ENCODE measurements at regions not wholly inside any gene's neighbourhood (a gene's known extent, or its start where the extent isn't known, plus 50 kb on each side); places are given as distances from the start of the nearest gene placed in this dataset.

- Histone ChIP-seq H3K9me3 (ENCODE audit: low read length) (no peaks in the 10 kb centered on the region), H3K4me1 (ENCODE audit: insufficient read depth, low read length) (no peaks in the 10 kb centered on the region), H3K27me3 (ENCODE audit: control insufficient read depth in 1 of 2, insufficient read depth in 2 of 2, low read length in 2 of 2) (no peaks in the 10 kb centered on the region), H3K4me3 (replicated peaks in 1 of 3; ENCODE audit: insufficient read depth in 1 of 3, low read depth in 2 of 3, low read length in 3 of 3) (no peak overlapping the region), H3K36me3 (replicated peaks in 1 of 2; ENCODE audit: control insufficient read depth in 1 of 2, insufficient read depth in 2 of 2, low read length in 2 of 2) (no peaks in the 10 kb centered on the region), H2AFZ (ENCODE audit: low read length) (no peak overlapping the region), H4K20me1 (ENCODE audit: insufficient read depth, low read length) (no peaks in the 10 kb centered on the region), H3K27ac (ENCODE audit: extremely low read length, insufficient read depth, low read length) (no peak overlapping the region), H3K4me2 (ENCODE audit: low read depth, low read length) (no peak overlapping the region), H3K79me2 (ENCODE audit: insufficient read depth, low read length) (no peaks in the 10 kb centered on the region), H3K9ac (ENCODE audit: insufficient read depth, low read depth, low read length) (no peak overlapping the region)
- intact Hi-C loops (cut with micrococcal nuclease; ENCODE audit: unreplicated experiment) = no loop called here
- POLR2A ChIA-PET = no interaction called here
- TF ChIP-seq ZNF234 (CRISPR knock-in tag; conservative IDR thresholded peaks at IDR 0.05) (no peak), ZNF224 (CRISPR knock-in tag; IDR thresholded peaks at IDR 0.05) (no peak), NFIC (IDR thresholded peaks at IDR 0.05; ENCODE audit: low read length) (no peak), ZNF740 (CRISPR knock-in tag; IDR thresholded peaks at IDR 0.05) (no peak), ZBTB33 (CRISPR knock-in tag; IDR thresholded peaks at IDR 0.05) (no peak), PRDM4 (CRISPR knock-in tag; IDR thresholded peaks at IDR 0.05; ENCODE audit: borderline replicate concordance) (no peak), STAG1 (CRISPR knock-in tag; IDR thresholded peaks at IDR 0.05) (no peak)
- in situ Hi-C loops (cut with HindIII; ENCODE audit: extremely low pct_ligation_motif_present, low pct_unique_long_range_greater_than_20kb) = no loop called here
- CTCF ChIA-PET (ENCODE audit: low intra/inter-chr PET ratio, low total read pairs) = no interaction called here
- no TSS peak for BruUV-seq (replicated peaks)
- 0% methylated on average over 1 of the region's 1 CpG for WGBS (ENCODE audit: low lambda C conversion rate)
- DNase-seq (ENCODE audit: low spot score) = no peak
- no peak for ATAC-seq
- FAIRE-seq = no peak
Observed at GRCh38 chr12:33602515-33602914, 162.9 kb upstream of the SYT10 start.

Data from HepG2 (cell line).